ENCODE measurements at regions not wholly inside any gene's neighbourhood (a gene's known extent, or its start where the extent isn't known, plus 50 kb on each side); places are given as distances from the start of the nearest gene placed in this dataset.

- H3K27me3 ChIP-seq (ENCODE audit: control insufficient read depth, insufficient read depth, low read length), result no peaks in the 10 kb centered on the region
- H3K36me3 ChIP-seq (ENCODE audit: control insufficient read depth, insufficient read depth, low read length), result no peaks in the 10 kb centered on the region
- no peak overlapping the region for H3K27ac ChIP-seq
- TF ChIP-seq CTCF (IDR thresholded peaks at IDR 0.05), result no peak
- no peak overlapping the region for H3K9ac ChIP-seq
- peaks cover 7% of the 10 kb centered on the region for H3K4me1 ChIP-seq
- no peak overlapping the region for H3K4me2 ChIP-seq (ENCODE audit: low read length)
- H2AFZ ChIP-seq, result no peak overlapping the region
- no peaks in the 10 kb centered on the region for H3K79me2 ChIP-seq
- no peak overlapping the region for H3K4me3 ChIP-seq (ENCODE audit: low read depth, low read length)
- no peaks in the 10 kb centered on the region for H3K9me3 ChIP-seq (ENCODE audit: control insufficient read depth, low read length)
Measured at GRCh38 chr3:127136706-127137105, 56.2 kb upstream of the PRR23E start.

GRCh38 chr3:127137113-127137512 lies 55.8 kb upstream of the PRR23E start:
- no peaks in the 10 kb centered on the region for H3K79me2 ChIP-seq
- no peaks in the 10 kb centered on the region for H3K9me3 ChIP-seq (ENCODE audit: control insufficient read depth, low read length)
- no peak overlapping the region for H3K27ac ChIP-seq
- H3K27me3 ChIP-seq (ENCODE audit: control insufficient read depth, insufficient read depth, low read length), result no peaks in the 10 kb centered on the region
- H3K4me2 ChIP-seq (ENCODE audit: low read length), result no peak overlapping the region
- TF ChIP-seq CTCF (IDR thresholded peaks at IDR 0.05), result no peak
- no peaks in the 10 kb centered on the region for H3K36me3 ChIP-seq (ENCODE audit: control insufficient read depth, insufficient read depth, low read length)
- no peak overlapping the region for H3K9ac ChIP-seq
- H2AFZ ChIP-seq, result no peak overlapping the region
- peaks cover 8% of the 10 kb centered on the region for H3K4me1 ChIP-seq
- H3K4me3 ChIP-seq (ENCODE audit: low read depth, low read length), result no peak overlapping the region

GRCh38 chr3:127137757-127138536 lies 55.0 kb upstream of the PRR23E start:
- H3K4me1 ChIP-seq, result peaks cover 8% of the 10 kb centered on the region
- H3K27ac ChIP-seq, result no peak overlapping the region
- H2AFZ ChIP-seq, result peak overlapping the region; percentile 23
- H3K79me2 ChIP-seq, result no peaks in the 10 kb centered on the region
- H3K4me3 ChIP-seq (ENCODE audit: low read depth, low read length), result no peak overlapping the region
- no peaks in the 10 kb centered on the region for H3K9me3 ChIP-seq (ENCODE audit: control insufficient read depth, low read length)
- H3K9ac ChIP-seq, result no peak overlapping the region
- H3K4me2 ChIP-seq (ENCODE audit: low read length), result no peak overlapping the region
- no peak for TF ChIP-seq CTCF (IDR thresholded peaks at IDR 0.05)
- H3K36me3 ChIP-seq (ENCODE audit: control insufficient read depth, insufficient read depth, low read length), result no peaks in the 10 kb centered on the region
- H3K27me3 ChIP-seq (ENCODE audit: control insufficient read depth, insufficient read depth, low read length), result no peaks in the 10 kb centered on the region

GRCh38 chr3:127139601-127140500 lies 53.1 kb upstream of the PRR23E start:
- TF ChIP-seq CTCF (IDR thresholded peaks at IDR 0.05), result no peak
- H3K27ac ChIP-seq, result no peak overlapping the region
- H3K4me1 ChIP-seq, result peaks cover 8% of the 10 kb centered on the region
- no peak overlapping the region for H3K9ac ChIP-seq
- H3K4me3 ChIP-seq (ENCODE audit: low read depth, low read length), result no peak overlapping the region
- no peaks in the 10 kb centered on the region for H3K9me3 ChIP-seq (ENCODE audit: control insufficient read depth, low read length)
- H3K27me3 ChIP-seq (ENCODE audit: control insufficient read depth, insufficient read depth, low read length), result no peaks in the 10 kb centered on the region
- no peak overlapping the region for H2AFZ ChIP-seq
- no peaks in the 10 kb centered on the region for H3K79me2 ChIP-seq
- no peak overlapping the region for H3K4me2 ChIP-seq (ENCODE audit: low read length)
- no peaks in the 10 kb centered on the region for H3K36me3 ChIP-seq (ENCODE audit: control insufficient read depth, insufficient read depth, low read length)
